Endothelial cell of umbilical vein (primary cell): ENCODE measurements at regions not wholly inside any gene's neighbourhood (a gene's known extent, or its start where the extent isn't known, plus 50 kb on each side); places are given as distances from the start of the nearest gene placed in this dataset.

Source experiments
- BruUV-seq: library from RNA; stranded (reverse); fragments of 400-500 nt; replicated peaks from 2 replicates; lab custom pipeline; 2021; lab: Mats Ljungman, UMichigan
- CTCF ChIA-PET: fragments of 300-600, 350-600 bp; sonication (Branson Sonifier 250); formaldehyde crosslinking; loops from one replicate; lab custom pipeline; 2021; ENCODE audit warnings: antibody characterized with exemption, inconsistent platforms; lab: Charles Lee
- POLR2A ChIA-PET: fragments of 300-600, 350-600 bp; sonication (Branson Sonifier 250); formaldehyde crosslinking; loops from one replicate; lab custom pipeline; 2021; ENCODE audit warnings: antibody characterized with exemption, inconsistent platforms; lab: Charles Lee
- DNase-seq: peaks from one replicate; pipeline ENCODE4 v3.0.0-alpha.2; 2011; ENCODE audit warnings: low read depth, low spot score
- FAIRE-seq: peaks from 2 replicates; lab custom pipeline; 2011; peaks lifted over from hg19 to GRCh38; lab: Jason Lieb, UNC
- H2AFZ ChIP-seq: 2 replicates; pipeline ENCODE4 v1.6.0; 2012; ENCODE audit warnings: low read depth, low read length, control low read depth, inconsistent platforms
- H3K27ac ChIP-seq: 2 replicates; pipeline ENCODE4 v1.5.1; 2011; ENCODE audit warnings: low read depth, mild to moderate bottlenecking, control low read depth, low read length, moderate library complexity; ENCODE audit not compliant: insufficient read depth
- H3K27me3 ChIP-seq, 2 experiments: 2 replicates each; pipeline versions ENCODE4 v1.6.0 to v1.6.1; 2011; ENCODE audit warnings: low read length in 2 of 2, mixed read lengths in 1 of 2; ENCODE audit not compliant: control insufficient read depth in 2 of 2, insufficient read depth in 2 of 2
- H3K36me3 ChIP-seq, 2 experiments: 2 replicates in 1 of 2; 3 replicates in 1 of 2; pipeline ENCODE4 v1.5.1; 2011; ENCODE audit warnings: low read length in 2 of 2, mild to moderate bottlenecking in 1 of 2, moderate library complexity in 1 of 2; ENCODE audit not compliant: control insufficient read depth in 2 of 2, insufficient read depth in 2 of 2; ENCODE audit errors: extremely low read depth in 1 of 2
- H3K4me1 ChIP-seq: 3 replicates; pipeline ENCODE4 v1.5.1; 2011; ENCODE audit warnings: mild to moderate bottlenecking, low read length; ENCODE audit not compliant: control insufficient read depth, insufficient read depth; ENCODE audit errors: extremely low read depth
- H3K4me2 ChIP-seq: 2 replicates; pipeline ENCODE4 v1.6.1; 2011; ENCODE audit warnings: low read length, control low read depth, mixed read lengths; ENCODE audit not compliant: insufficient read depth
- H3K4me3 ChIP-seq, 3 experiments: fragments of 200-600 bp in 1 of 3; sonication (generic), shearing (Covaris generic) in 1 of 3; replicated peaks in 1 of 3; 2 replicates each; pipeline ENCODE4 v1.5.1; 2011 to 2016; ENCODE audit warnings: control low read depth in 3 of 3, low read length in 3 of 3, mild to moderate bottlenecking in 2 of 3, inconsistent platforms in 1 of 3, low read depth in 1 of 3, moderate library complexity in 1 of 3; ENCODE audit not compliant: insufficient read depth in 1 of 3
- H3K79me2 ChIP-seq: 2 replicates; pipeline ENCODE4 v1.6.0; 2012; ENCODE audit warnings: low read length, inconsistent platforms; ENCODE audit not compliant: control insufficient read depth, insufficient read depth
- H3K9ac ChIP-seq: replicated peaks from 2 replicates; pipeline ENCODE3; 2011; ENCODE audit warnings: low read length, control low read depth; ENCODE audit not compliant: insufficient read depth; ENCODE audit errors: extremely low read depth
- H3K9me1 ChIP-seq: replicated peaks from 3 replicates; pipeline ENCODE4 v1.6.0; 2011; ENCODE audit warnings: mild to moderate bottlenecking, low read length; ENCODE audit not compliant: control insufficient read depth, insufficient read depth; ENCODE audit errors: extremely low read depth
- H3K9me3 ChIP-seq: replicated peaks from 2 replicates; pipeline ENCODE4 v1.5.1; 2012; ENCODE audit warnings: low read length, inconsistent platforms; ENCODE audit not compliant: control insufficient read depth, insufficient read depth
- H4K20me1 ChIP-seq: replicated peaks from 2 replicates; pipeline ENCODE3; 2011; ENCODE audit warnings: mild to moderate bottlenecking, low read length; ENCODE audit not compliant: control insufficient read depth, insufficient read depth; ENCODE audit errors: extremely low read depth
- CTCF ChIP-seq, 2 donors: IDR thresholded peaks; 1 replicate in 1 of 2; 2 replicates in 1 of 2; pipeline ENCODE4 v1.5.1; 2011; ENCODE audit warnings: low read length in 2 of 2, mild to moderate bottlenecking in 2 of 2, moderate library complexity in 2 of 2, control low read depth in 1 of 2, inconsistent platforms in 1 of 2, low read depth in 1 of 2; ENCODE audit not compliant: insufficient read depth in 1 of 2; ENCODE audit errors: extremely low read depth in 1 of 2
- EZH2 ChIP-seq: IDR thresholded peaks from 2 replicates; pipeline ENCODE4 v1.6.1; 2012; ENCODE audit warnings: borderline replicate concordance, low read depth, mild to moderate bottlenecking, moderate library complexity, low read length, inconsistent platforms; ENCODE audit not compliant: severe bottlenecking
- FOS ChIP-seq: IDR thresholded peaks from 2 replicates; pipeline ENCODE4 v1.6.1; 2011; ENCODE audit warnings: mild to moderate bottlenecking, low read length, moderate library complexity, borderline replicate concordance; ENCODE audit not compliant: insufficient read depth
- GATA2 ChIP-seq: IDR thresholded peaks from 2 replicates; pipeline ENCODE4 v1.7.0; 2011; ENCODE audit warnings: low read depth, mild to moderate bottlenecking, moderate library complexity, mixed read lengths, low read length; ENCODE audit not compliant: insufficient read length, insufficient read depth
- JUN ChIP-seq: IDR thresholded peaks from 2 replicates; pipeline ENCODE4 v1.6.1; 2011; ENCODE audit warnings: borderline replicate concordance, low read depth; ENCODE audit not compliant: insufficient read length, insufficient read depth
- MAX ChIP-seq: IDR thresholded peaks from 2 replicates; pipeline ENCODE4 v1.6.1; 2011; ENCODE audit not compliant: insufficient read depth, insufficient read length
- MYC ChIP-seq: IDR thresholded peaks from one replicate; pipeline ENCODE4 v1.6.1; 2011; ENCODE audit warnings: mild to moderate bottlenecking, low read depth, low read length
- POLR2A ChIP-seq: IDR thresholded peaks from 2 replicates; pipeline ENCODE4 v1.6.1; 2012; ENCODE audit warnings: low read depth, mild to moderate bottlenecking, control low read depth, low read length
- POLR2AphosphoS5 ChIP-seq: IDR thresholded peaks from 2 replicates; pipeline ENCODE4 v1.6.1; 2012; ENCODE audit warnings: low read depth, mild to moderate bottlenecking, control low read depth, low read length, moderate library complexity; ENCODE audit not compliant: insufficient read depth
- dilution Hi-C: fragments of 300-500 bp; cut with MboI; formaldehyde crosslinking; loops from one replicate; pipeline ENCODE4 v1.15.0; 2019; ENCODE audit warnings: low sequenced_read_pairs; ENCODE audit not compliant: extremely low pct_ligation_motif_present
- intact Hi-C: fragments of 100-400 bp; cut with micrococcal nuclease; formaldehyde crosslinking; loops from one replicate; pipeline ENCODE4 v1.10.0; 2022

- no TSS peak for BruUV-seq
- Histone ChIP-seq H3K27ac (no peak overlapping the region), H3K79me2 (no peaks in the 10 kb centered on the region), H3K4me1 (peaks cover 24% of the 10 kb centered on the region), H3K9me1 (no peaks in the 10 kb centered on the region), H3K9me3 (no peaks in the 10 kb centered on the region), H3K4me2 (no peak overlapping the region), H3K36me3 (no peaks in the 10 kb centered on the region), H4K20me1 (no peaks in the 10 kb centered on the region), H3K9ac (no peak overlapping the region), H3K27me3 (peaks cover 0 to 2% of the 10 kb centered on the region in 2 experiments), H2AFZ (peak overlapping the region; percentile 35), H3K4me3 (no peak overlapping the region)
- dilution Hi-C loops, result no loop called here
- DNase-seq, result no peak
- no peak for TF ChIP-seq POLR2AphosphoS5
- no peak for TF ChIP-seq FOS
- no peak for TF ChIP-seq JUN
- no peak for TF ChIP-seq CTCF (IDR thresholded peaks at IDR 0.05; ENCODE audit: extremely low read depth in 1 of 2, insufficient read depth in 1 of 2, low read depth in 1 of 2, low read length in 2 of 2)
- no peak for TF ChIP-seq GATA2
- TF ChIP-seq EZH2, result no peak
- TF ChIP-seq MAX, result no peak
- TF ChIP-seq POLR2A, result no peak
- no peak for TF ChIP-seq MYC
- no peak for FAIRE-seq
- POLR2A ChIA-PET, result no interaction called here
- CTCF ChIA-PET, result interaction anchor here (1.3 to 1.6 kb wide), 2 partner anchors 10 to 14 kb away, joined by 4 to 8 read pairs; no protein-coding TSS in a partner anchor
- intact Hi-C loops, result loop anchor here (5.0 kb wide), 1 partner anchor 122 kb away; no protein-coding TSS in a partner anchor
Observed at GRCh38 chr2:41965173-41965908, 82.5 kb upstream of the PKDCC start.
